Caco-2 (cell line): ENCODE measurements at regions not wholly inside any gene's neighbourhood (a gene's known extent, or its start where the extent isn't known, plus 50 kb on each side); places are given as distances from the start of the nearest gene placed in this dataset.

ENCODE experiments used
- BruUV-seq: library from RNA; stranded (reverse); fragments of 400-500 nt; replicated peaks from 2 replicates; lab custom pipeline; 2021; lab: Mats Ljungman, UMichigan
- CTCF ChIA-PET: fragments of 300-600 bp; sonication (Branson Sonifier 250); formaldehyde crosslinking; loops from one replicate; lab custom pipeline; 2022; ENCODE audit warnings: antibody characterized with exemption; lab: Charles Lee
- POLR2A ChIA-PET: fragments of 300-600 bp; sonication (Branson Sonifier 250); formaldehyde crosslinking; loops from one replicate; lab custom pipeline; 2022; ENCODE audit warnings: antibody characterized with exemption; lab: Charles Lee
- DNase-seq, 2 experiments: peaks; one replicate each; pipeline versions ENCODE4 v3.0.0 to v3.0.0-alpha.2; 2020 to 2022
- H3K27me3 ChIP-seq: replicated peaks from 2 replicates; pipeline ENCODE4 v1.6.0; 2011; ENCODE audit warnings: low read length; ENCODE audit not compliant: control insufficient read depth, insufficient read depth
- H3K36me3 ChIP-seq: 2 replicates; pipeline ENCODE4 v1.5.1; 2011; ENCODE audit warnings: low read length; ENCODE audit not compliant: control insufficient read depth, insufficient read depth
- H3K4me1 ChIP-seq: fragments of 250-450 bp; sonication (Bioruptor Pico); 2 replicates; pipeline ENCODE4 v1.5.1; 2020; ENCODE audit warnings: mild to moderate bottlenecking
- H3K4me3 ChIP-seq: 2 replicates; pipeline ENCODE4 v1.5.1; 2011; ENCODE audit warnings: low read depth, mild to moderate bottlenecking, control low read depth, low read length
- H3K9me3 ChIP-seq: fragments of 250-450 bp; sonication (Bioruptor Pico); 2 replicates; pipeline ENCODE4 v1.5.1; 2020; ENCODE audit warnings: mild to moderate bottlenecking, moderate library complexity
- H3K27ac Mint-ChIP-seq: one replicate; pipeline ENCODE4 v1.8.0; 2022; ENCODE audit warnings: mixed read lengths; ENCODE audit not compliant: unreplicated experiment
- H3K27me3 Mint-ChIP-seq: one replicate; pipeline ENCODE4 v1.8.0; 2022; ENCODE audit warnings: mixed read lengths; ENCODE audit not compliant: insufficient read depth, unreplicated experiment
- H3K36me3 Mint-ChIP-seq: one replicate; pipeline ENCODE4 v1.8.0; 2022; ENCODE audit warnings: mild to moderate bottlenecking, mixed read lengths; ENCODE audit not compliant: insufficient read depth, unreplicated experiment
- H3K4me1 Mint-ChIP-seq: one replicate; pipeline ENCODE4 v1.8.0; 2022; ENCODE audit warnings: low read depth, mixed read lengths; ENCODE audit not compliant: unreplicated experiment
- H3K4me3 Mint-ChIP-seq: one replicate; pipeline ENCODE4 v1.8.0; 2022; ENCODE audit warnings: mild to moderate bottlenecking, moderate library complexity, mixed read lengths; ENCODE audit not compliant: unreplicated experiment
- H3K9me3 Mint-ChIP-seq: one replicate; pipeline ENCODE4 v1.8.0; 2022; ENCODE audit warnings: mixed read lengths; ENCODE audit not compliant: unreplicated experiment
- CTCF ChIP-seq, 2 experiments: fragments of 200-600 bp in 1 of 2; IDR thresholded peaks; 1 replicate in 1 of 2; 2 replicates in 1 of 2; pipeline versions ENCODE4 v1.5.1 to v1.8.0; 2011 to 2022; ENCODE audit warnings: antibody characterized with exemption in 1 of 2, control low read depth in 1 of 2, inconsistent platforms in 1 of 2, low read depth in 1 of 2, low read length in 1 of 2, mild to moderate bottlenecking in 1 of 2, moderate library complexity in 1 of 2; ENCODE audit not compliant: insufficient read depth in 1 of 2, severe bottlenecking in 1 of 2, unreplicated experiment in 1 of 2
- intact Hi-C: fragments of 100-400 bp; cut with micrococcal nuclease; formaldehyde crosslinking; loops from one replicate; pipeline ENCODE4 v1.10.0; 2022; ENCODE audit not compliant: unreplicated experiment

- Histone ChIP-seq H3K27me3 (no peaks in the 10 kb centered on the region), H3K4me3 (no peak overlapping the region), H3K4me1 (no peaks in the 10 kb centered on the region), H3K9me3 (no peaks in the 10 kb centered on the region; the same call in 1 of the 2 replicates), H3K36me3 (no peaks in the 10 kb centered on the region)
- Mint-ChIP-seq H3K27me3 (no peaks in the 10 kb centered on the region), H3K4me3 (no peak overlapping the region), H3K9me3 (no peaks in the 10 kb centered on the region), H3K4me1 (no peaks in the 10 kb centered on the region), H3K36me3 (peaks cover 5% of the 10 kb centered on the region), H3K27ac (no peak overlapping the region)
- DNase-seq: no peak
- CTCF ChIA-PET: no interaction called here
- BruUV-seq: no TSS peak
- TF ChIP-seq CTCF (IDR thresholded peaks at IDR 0.05; ENCODE audit: insufficient read depth in 1 of 2, low read depth in 1 of 2, low read length in 1 of 2, severe bottlenecking in 1 of 2, unreplicated experiment in 1 of 2): no peak
- intact Hi-C loops: no loop called here
- POLR2A ChIA-PET: no interaction called here
These were observed 141.8 kb upstream of the ZCCHC13 start for GRCh38 chrX:74162199-74162598.

GRCh38 chrX:74160816-74161215 lies 143.2 kb upstream of the ZCCHC13 start:
- no peaks in the 10 kb centered on the region for H3K9me3 Mint-ChIP-seq
- no peaks in the 10 kb centered on the region for H3K4me1 Mint-ChIP-seq
- H3K27me3 ChIP-seq: no peaks in the 10 kb centered on the region
- peaks cover 5% of the 10 kb centered on the region for H3K36me3 Mint-ChIP-seq
- no peak overlapping the region for H3K4me3 ChIP-seq
- no peaks in the 10 kb centered on the region for H3K36me3 ChIP-seq
- ChIA-PET POLR2A (no interaction called here), CTCF (no interaction called here)
- H3K27me3 Mint-ChIP-seq: no peaks in the 10 kb centered on the region
- H3K4me3 Mint-ChIP-seq: no peak overlapping the region
- BruUV-seq: no TSS peak
- H3K27ac Mint-ChIP-seq: no peak overlapping the region
- intact Hi-C loops: no loop called here
- no peaks in the 10 kb centered on the region; the same call in 1 of the 2 replicates for H3K9me3 ChIP-seq
- no peak for TF ChIP-seq CTCF (IDR thresholded peaks at IDR 0.05; ENCODE audit: insufficient read depth in 1 of 2, low read depth in 1 of 2, low read length in 1 of 2, severe bottlenecking in 1 of 2, unreplicated experiment in 1 of 2)
- no peaks in the 10 kb centered on the region for H3K4me1 ChIP-seq
- DNase-seq: no peak

GRCh38 chrX:74160358-74160757 lies 143.6 kb upstream of the ZCCHC13 start:
- Mint-ChIP-seq H3K9me3 (no peaks in the 10 kb centered on the region), H3K27me3 (no peaks in the 10 kb centered on the region), H3K4me3 (no peak overlapping the region), H3K36me3 (peaks cover 5% of the 10 kb centered on the region), H3K27ac (no peak overlapping the region), H3K4me1 (no peaks in the 10 kb centered on the region)
- intact Hi-C loops: no loop called here
- DNase-seq: no peak
- H3K27me3 ChIP-seq: no peaks in the 10 kb centered on the region
- no peaks in the 10 kb centered on the region for H3K4me1 ChIP-seq
- H3K4me3 ChIP-seq: no peak overlapping the region
- CTCF ChIA-PET: no interaction called here
- H3K36me3 ChIP-seq: no peaks in the 10 kb centered on the region
- POLR2A ChIA-PET: no interaction called here
- H3K9me3 ChIP-seq: no peaks in the 10 kb centered on the region; the same call in 1 of the 2 replicates
- no TSS peak for BruUV-seq
- TF ChIP-seq CTCF (IDR thresholded peaks at IDR 0.05; ENCODE audit: insufficient read depth in 1 of 2, low read depth in 1 of 2, low read length in 1 of 2, severe bottlenecking in 1 of 2, unreplicated experiment in 1 of 2): no peak
